Fibroblast of lung (primary cell): ENCODE measurements at regions not wholly inside any gene's neighbourhood (a gene's known extent, or its start where the extent isn't known, plus 50 kb on each side); places are given as distances from the start of the nearest gene placed in this dataset.

Experiments
- DNase-seq, 2 donors: peaks; one replicate each; pipeline versions ENCODE4 v3.0.0 to v3.0.0-alpha.2; 2010; ENCODE audit warnings: low read depth in 2 of 2
- H2AFZ ChIP-seq: 2 replicates; pipeline ENCODE4 v1.5.1; 2012; ENCODE audit warnings: low read length, control low read depth, inconsistent platforms
- H3K27ac ChIP-seq: 2 replicates; pipeline ENCODE4 v1.5.1; 2011; ENCODE audit warnings: low read length, control low read depth; ENCODE audit not compliant: insufficient read depth
- H3K27me3 ChIP-seq: 2 replicates; pipeline ENCODE4 v1.5.1; 2011; ENCODE audit warnings: mild to moderate bottlenecking, low read length; ENCODE audit not compliant: control insufficient read depth, insufficient read depth
- H3K36me3 ChIP-seq: 2 replicates; pipeline ENCODE4 v1.5.1; 2011; ENCODE audit warnings: low read length; ENCODE audit not compliant: control insufficient read depth, insufficient read depth
- H3K4me1 ChIP-seq: 2 replicates; pipeline ENCODE4 v1.5.1; 2011; ENCODE audit warnings: low read length; ENCODE audit not compliant: control insufficient read depth, insufficient read depth; ENCODE audit errors: extremely low read depth
- H3K4me2 ChIP-seq: 2 replicates; pipeline ENCODE4 v1.5.1; 2011; ENCODE audit warnings: low read length, control low read depth; ENCODE audit not compliant: insufficient read depth; ENCODE audit errors: extremely low read depth
- H3K4me3 ChIP-seq, 4 experiments: fragments of 200-600 bp in 1 of 4; sonication (generic) in 1 of 4; replicated peaks in 1 of 4; 2 replicates each; pipeline ENCODE4 v1.5.1; 2011 to 2016; ENCODE audit warnings: low read length in 4 of 4, low read depth in 3 of 4, mild to moderate bottlenecking in 3 of 4, control low read depth in 2 of 4, inconsistent platforms in 1 of 4, mixed read lengths in 1 of 4; ENCODE audit not compliant: insufficient read depth in 1 of 4; ENCODE audit errors: control extremely low read depth in 1 of 4
- H3K79me2 ChIP-seq: 2 replicates; pipeline ENCODE4 v1.5.1; 2012; ENCODE audit warnings: mild to moderate bottlenecking, low read length, inconsistent platforms; ENCODE audit not compliant: control insufficient read depth, insufficient read depth
- H3K9ac ChIP-seq: 2 replicates; pipeline ENCODE4 v1.5.1; 2011; ENCODE audit warnings: mild to moderate bottlenecking, low read length, control low read depth; ENCODE audit not compliant: insufficient read depth
- H3K9me3 ChIP-seq: 2 replicates; pipeline ENCODE4 v1.5.1; 2012; ENCODE audit warnings: low read depth, low read length; ENCODE audit not compliant: control insufficient read depth, insufficient read depth
- H4K20me1 ChIP-seq: 2 replicates; pipeline ENCODE4 v1.5.1; 2011; ENCODE audit warnings: low read length; ENCODE audit not compliant: control insufficient read depth, insufficient read depth; ENCODE audit errors: extremely low read depth
- CTCF ChIP-seq, 2 donors: IDR thresholded peaks in 1 of 2; conservative IDR thresholded peaks in 1 of 2; 1 replicate in 1 of 2; 2 replicates in 1 of 2; pipeline ENCODE4 v1.5.1; 2011 to 2012; ENCODE audit warnings: low read length in 2 of 2, control low read depth in 1 of 2, inconsistent platforms in 1 of 2, low read depth in 1 of 2, mild to moderate bottlenecking in 1 of 2
- EZH2 ChIP-seq: IDR thresholded peaks from 2 replicates; pipeline ENCODE4 v1.5.1; 2012; ENCODE audit warnings: low read length, control low read depth, mild to moderate bottlenecking; ENCODE audit errors: missing control alignments

DNA sequence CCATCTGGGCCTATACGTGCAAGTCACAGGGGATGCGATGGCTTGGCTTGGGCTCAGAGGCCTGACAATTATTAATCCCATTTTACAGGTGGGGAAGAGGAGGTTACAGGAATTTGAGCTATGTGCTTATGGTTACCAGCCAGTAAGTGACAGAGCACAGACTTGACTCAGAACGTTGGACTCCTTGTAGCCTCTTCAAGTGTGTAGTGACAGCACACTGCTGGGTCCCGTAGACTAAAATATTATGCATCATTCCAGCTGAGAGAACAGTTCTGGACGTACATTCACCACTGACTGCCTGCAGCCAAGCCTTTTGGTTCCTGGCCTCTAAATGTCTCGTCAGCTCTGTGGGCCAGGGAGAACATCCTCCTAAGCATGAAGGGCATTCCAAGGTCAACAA is 314.5 kb downstream of the GPAT3 start:
- Histone ChIP-seq H3K36me3 (no peaks in the 10 kb centered on the region), H4K20me1 (no peaks in the 10 kb centered on the region), H3K4me2 (no peak overlapping the region), H3K9ac (no peak overlapping the region), H3K4me1 (peaks cover 4% of the 10 kb centered on the region), H3K9me3 (no peaks in the 10 kb centered on the region), H2AFZ (no peak overlapping the region), H3K27me3 (no peaks in the 10 kb centered on the region), H3K4me3 (no peak overlapping the region), H3K79me2 (no peaks in the 10 kb centered on the region), H3K27ac (no peak overlapping the region)
- DNase-seq, result peak in 1 of 2 donors; percentile 83
- no peak for TF ChIP-seq CTCF (conservative IDR thresholded peaks at IDR 0.05 in 1 of 2, IDR thresholded peaks at IDR 0.05 in 1 of 2; ENCODE audit: low read depth in 1 of 2, low read length in 2 of 2)
- TF ChIP-seq EZH2, result no peak

GRCh38 chr4:83846193-83846830 is 310.4 kb downstream of the GPAT3 start:
- no peaks in the 10 kb centered on the region for H4K20me1 ChIP-seq
- no peak overlapping the region for H3K4me3 ChIP-seq
- H3K27ac ChIP-seq, result no peak overlapping the region
- H3K4me2 ChIP-seq, result no peak overlapping the region
- no peak overlapping the region for H2AFZ ChIP-seq
- no peak overlapping the region for H3K9ac ChIP-seq
- H3K4me1 ChIP-seq, result no peaks in the 10 kb centered on the region
- no peak for DNase-seq
- peaks cover 3% of the 10 kb centered on the region for H3K27me3 ChIP-seq
- no peaks in the 10 kb centered on the region for H3K79me2 ChIP-seq
- H3K36me3 ChIP-seq, result no peaks in the 10 kb centered on the region
- H3K9me3 ChIP-seq, result no peaks in the 10 kb centered on the region
- no peak for TF ChIP-seq CTCF (conservative IDR thresholded peaks at IDR 0.05 in 1 of 2, IDR thresholded peaks at IDR 0.05 in 1 of 2; ENCODE audit: low read depth in 1 of 2, low read length in 2 of 2)
- no peak for TF ChIP-seq EZH2

- Histone ChIP-seq H3K36me3 (no peaks in the 10 kb centered on the region), H4K20me1 (no peaks in the 10 kb centered on the region), H3K79me2 (no peaks in the 10 kb centered on the region), H3K4me2 (no peak overlapping the region), H3K27ac (no peak overlapping the region), H3K4me1 (no peaks in the 10 kb centered on the region), H3K9ac (no peak overlapping the region), H2AFZ (no peak overlapping the region), H3K4me3 (no peak overlapping the region), H3K9me3 (no peaks in the 10 kb centered on the region), H3K27me3 (peaks cover 3% of the 10 kb centered on the region)
- no peak for DNase-seq
- TF ChIP-seq CTCF (conservative IDR thresholded peaks at IDR 0.05 in 1 of 2, IDR thresholded peaks at IDR 0.05 in 1 of 2; ENCODE audit: low read depth in 1 of 2, low read length in 2 of 2) (no peak), EZH2 (no peak)
These were observed 303.7 kb downstream of the GPAT3 start for GRCh38 chr4:83839615-83840014.
